ENCODE measurements at regions not wholly inside any gene's neighbourhood (a gene's known extent, or its start where the extent isn't known, plus 50 kb on each side); places are given as distances from the start of the nearest gene placed in this dataset.
"Not testable (repeated sequence)": the region's sequence is repeated elsewhere in the genome, so short reads cannot be mapped to it uniquely, and the experiment has no call there.

DNA sequence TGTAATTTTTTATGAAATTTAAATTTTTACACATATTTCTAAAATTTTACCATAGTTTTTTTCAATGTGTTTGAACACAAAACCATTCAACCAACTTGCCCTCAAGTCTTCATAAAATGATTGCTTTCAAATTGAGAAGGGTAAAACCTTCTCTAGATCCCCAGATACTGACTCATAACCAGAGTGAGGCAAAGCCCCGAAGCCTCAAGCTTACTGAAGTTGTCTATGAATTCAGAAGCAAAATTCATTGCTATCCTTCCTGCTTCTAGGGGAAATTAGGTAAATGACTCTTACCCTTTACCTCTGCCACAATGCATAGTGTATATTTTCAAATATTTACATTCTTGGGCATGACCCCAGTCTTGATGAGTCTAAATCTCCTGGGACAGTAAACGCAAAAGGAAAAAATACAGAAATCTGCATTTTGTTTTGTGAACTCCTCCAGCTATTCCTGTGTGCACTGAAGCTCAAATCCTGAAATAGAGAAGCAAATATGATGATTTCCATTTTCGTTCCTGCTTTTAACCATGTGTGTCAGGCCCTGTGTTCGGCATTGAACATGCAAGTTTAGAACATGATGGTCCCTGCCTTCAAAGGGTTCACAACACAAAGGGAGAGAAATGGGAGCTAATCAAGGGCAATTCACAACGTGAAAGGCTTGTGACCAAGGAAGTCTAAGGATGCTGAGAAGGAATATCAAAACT is 246.3 kb downstream of the SUCLG1 start:
- DNase-seq = no peak

GRCh38 chr2:84209941-84210340 is 249.1 kb downstream of the SUCLG1 start:
- DNase-seq = no peak

DNA sequence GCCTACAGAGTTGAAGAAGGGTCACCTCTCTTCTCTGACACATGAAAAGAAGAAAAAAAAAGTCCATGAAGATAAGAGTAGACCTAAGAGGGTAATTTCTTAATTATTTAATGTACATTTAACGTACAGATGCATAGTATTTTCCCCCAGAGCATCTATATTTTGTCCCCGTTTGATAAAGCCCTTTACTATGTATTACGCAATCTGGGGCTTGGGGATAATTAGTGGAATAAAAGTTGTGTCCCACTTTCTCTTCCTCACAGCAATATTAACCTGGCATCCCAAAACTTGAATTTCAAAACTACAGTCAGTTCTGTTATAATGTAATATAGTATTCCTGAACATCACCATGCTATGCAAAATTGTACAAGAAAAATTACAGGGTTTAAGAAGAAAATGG is 254.1 kb downstream of the SUCLG1 start:
- DNase-seq = no peak

DNA sequence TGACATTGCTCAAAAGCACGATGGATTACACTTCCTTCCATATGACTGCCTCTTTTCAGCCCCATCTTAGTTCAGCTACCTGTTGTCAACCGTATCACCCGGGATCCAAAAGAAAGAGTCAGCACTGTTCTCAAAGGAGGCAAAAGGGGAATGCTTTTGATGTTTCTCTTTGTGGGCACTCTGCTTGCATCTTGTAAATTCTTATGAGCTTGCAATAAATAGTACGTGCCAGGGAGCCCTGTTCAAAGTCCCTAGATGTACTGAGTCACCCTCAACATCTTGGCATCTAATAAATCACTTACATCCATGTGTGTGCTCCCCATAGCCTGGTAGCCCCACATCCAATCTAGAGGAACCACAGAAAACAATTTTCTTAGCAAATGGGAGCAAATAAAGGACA is 256.9 kb downstream of the SUCLG1 start:
- DNase-seq = no peak

- no peak for DNase-seq
These were observed 257.9 kb downstream of the SUCLG1 start for GRCh38 chr2:84201158-84201557.

DNA sequence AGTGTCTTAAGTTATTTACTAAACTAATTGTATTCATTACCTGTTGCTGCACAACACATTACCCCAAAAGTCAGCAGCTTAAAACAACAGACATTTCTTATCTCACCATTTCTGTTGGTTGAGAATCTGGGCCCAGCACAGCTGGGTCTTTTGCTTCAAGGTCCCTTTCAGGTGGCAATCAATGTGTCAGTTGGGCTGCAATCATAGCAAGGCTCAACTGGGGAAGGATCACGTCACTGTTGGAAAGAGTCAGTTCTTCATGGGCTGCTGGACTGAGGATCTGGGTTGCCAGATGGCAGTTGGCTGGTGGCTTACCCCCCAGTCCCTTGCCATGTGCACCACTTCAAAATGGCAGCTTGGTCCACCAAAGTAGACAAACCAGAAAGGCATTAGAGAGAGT is 261.2 kb downstream of the SUCLG1 start:
- DNase-seq = no peak

GRCh38 chr2:84194949-84195644 is 264.0 kb downstream of the SUCLG1 start:
- DNase-seq = no peak

DNA sequence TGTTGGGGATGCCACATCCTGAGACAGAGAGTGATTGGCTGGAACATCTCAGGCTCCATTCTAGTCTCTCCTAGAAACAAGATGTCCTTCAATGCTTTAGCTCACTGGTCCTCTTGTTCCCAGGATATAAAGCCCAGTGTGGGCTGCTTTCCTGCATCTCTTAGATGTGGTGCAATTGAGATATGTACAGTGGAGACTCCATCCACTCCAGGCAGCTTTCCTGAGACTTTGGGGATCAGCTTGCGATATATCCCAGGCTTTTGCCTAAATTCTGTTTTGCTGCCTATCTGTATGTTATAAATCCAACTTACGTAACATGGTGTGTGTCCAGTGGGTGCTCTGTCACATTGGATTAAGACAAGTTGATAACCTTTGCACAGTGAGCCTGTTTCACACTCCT is 264.9 kb downstream of the SUCLG1 start:
- no peak for DNase-seq

DNA sequence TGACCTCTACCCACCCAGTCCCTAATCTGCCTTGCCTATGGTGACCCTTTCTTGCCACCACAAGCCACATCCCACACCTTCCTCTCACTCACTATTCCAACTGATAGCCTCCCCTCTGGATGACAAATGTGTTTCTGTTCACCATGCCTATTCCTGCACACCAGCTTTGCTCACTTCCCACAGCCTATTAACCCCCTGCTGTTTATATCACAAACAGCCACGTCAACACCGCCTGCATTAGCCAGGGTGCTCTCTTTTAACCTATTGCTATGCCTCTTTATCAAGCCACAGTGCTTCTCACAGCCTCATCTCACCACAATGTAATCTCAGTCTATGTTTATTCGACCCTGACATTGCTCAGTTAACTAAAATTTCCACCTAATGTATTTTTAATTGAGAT is 271.8 kb downstream of the SUCLG1 start:
- no peak for DNase-seq

DNA sequence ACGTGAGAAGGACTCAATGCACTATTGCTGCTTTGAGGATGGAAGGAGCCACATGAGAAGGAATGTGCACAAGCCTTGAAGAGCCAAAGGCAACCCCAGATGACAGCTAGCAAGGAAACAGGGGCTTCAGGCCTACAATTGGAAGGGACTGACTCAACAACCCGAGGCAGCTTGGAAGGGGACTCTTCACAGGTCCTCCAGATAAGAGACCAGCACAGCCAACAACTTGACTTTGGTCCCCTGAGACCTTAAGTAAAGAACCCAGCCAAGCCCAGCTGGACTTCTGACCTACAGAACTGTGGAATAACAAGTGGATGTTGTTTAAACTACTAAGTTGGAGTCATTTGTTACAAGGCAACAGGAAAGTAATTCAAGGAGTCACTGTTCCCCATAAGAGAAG is 277.2 kb downstream of the SUCLG1 start:
- no peak for DNase-seq

DNA sequence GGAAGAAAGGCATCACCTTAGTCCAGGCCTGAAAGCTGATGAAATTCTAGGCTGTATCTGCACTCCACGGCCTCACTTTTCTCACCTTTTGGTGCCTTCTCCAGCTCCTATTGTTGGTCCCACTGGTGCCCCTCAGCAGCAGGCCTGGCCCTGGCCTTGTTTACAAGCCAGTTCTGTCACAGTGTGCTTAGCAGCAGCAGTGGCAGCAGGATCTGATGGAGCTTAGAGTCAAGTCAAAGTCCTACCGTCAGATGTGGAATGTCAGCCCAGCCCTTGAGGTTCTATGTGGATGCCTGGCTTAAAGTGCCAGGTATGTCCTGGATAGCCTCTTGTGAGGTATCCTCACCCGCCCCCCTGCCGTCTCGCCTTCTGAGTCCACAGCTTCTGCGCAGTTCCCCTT is 281.3 kb downstream of the SUCLG1 start:
- DNase-seq = no peak

- DNase-seq = no peak
These were observed 283.1 kb downstream of the SUCLG1 start for GRCh38 chr2:84175970-84176369.

DNA sequence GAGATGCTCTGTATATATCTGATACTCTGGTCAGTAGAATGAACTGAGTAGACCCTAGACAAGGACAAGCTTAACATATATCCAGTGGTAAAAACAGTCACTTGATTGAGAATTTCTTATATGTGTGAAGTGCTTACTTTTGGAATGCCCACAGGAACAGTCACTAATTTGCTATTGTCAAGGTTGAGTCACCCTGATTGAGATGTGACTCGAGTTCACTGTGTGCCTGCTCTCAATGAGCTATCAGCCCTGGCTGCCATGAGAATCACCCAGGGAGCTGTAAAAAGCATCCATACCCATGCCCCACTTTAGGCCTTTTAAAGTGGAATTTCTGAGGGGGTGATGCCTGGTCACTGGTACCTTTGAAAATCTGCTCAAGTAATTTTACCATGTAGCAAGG is 283.7 kb downstream of the SUCLG1 start:
- no peak for DNase-seq

GRCh38 chr2:84173041-84173440 is 286.0 kb downstream of the SUCLG1 start:
- DNase-seq = no peak

DNA sequence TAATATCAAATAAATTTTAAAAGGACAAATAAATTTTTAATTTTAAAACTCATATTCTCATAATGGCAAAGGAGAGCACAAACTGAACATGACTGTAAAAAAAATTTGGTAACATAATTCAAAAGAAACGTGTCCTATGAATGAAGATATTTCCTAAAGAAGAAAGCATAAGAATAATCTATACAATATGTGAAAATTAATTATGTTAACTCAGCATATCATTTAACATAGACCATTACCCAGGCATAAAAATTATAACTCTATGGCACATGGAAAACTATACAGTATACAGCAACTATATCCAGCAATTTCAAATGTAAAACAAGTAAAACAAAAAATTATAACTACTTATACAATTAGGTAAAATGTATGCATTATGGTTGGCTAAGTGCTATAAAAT is 288.1 kb downstream of the SUCLG1 start:
- no peak for DNase-seq

- no peak for DNase-seq
These were observed 289.2 kb downstream of the SUCLG1 start for GRCh38 chr2:84169871-84170270.

GRCh38 chr2:84168552-84168951 is 290.5 kb downstream of the SUCLG1 start:
- DNase-seq = not testable (repeated sequence)

DNA sequence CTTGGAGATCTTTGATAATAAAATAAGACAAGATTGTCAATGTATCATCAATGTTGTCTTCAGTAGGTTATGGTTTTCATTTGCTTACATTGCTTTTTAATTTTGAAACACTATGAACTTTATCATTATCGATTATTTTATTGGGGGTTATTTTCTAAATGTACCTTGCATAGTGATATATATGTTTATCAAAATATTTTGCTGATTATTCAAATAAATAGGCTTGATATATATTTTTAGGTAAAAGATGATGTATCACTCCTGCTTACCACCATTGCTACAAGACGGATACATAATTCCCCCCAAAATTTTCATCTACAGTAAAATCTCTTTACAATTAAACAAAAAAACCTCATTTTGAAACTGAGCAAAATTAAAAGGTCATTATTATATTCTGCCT is 293.8 kb downstream of the SUCLG1 start:
- DNase-seq = no peak

DNA sequence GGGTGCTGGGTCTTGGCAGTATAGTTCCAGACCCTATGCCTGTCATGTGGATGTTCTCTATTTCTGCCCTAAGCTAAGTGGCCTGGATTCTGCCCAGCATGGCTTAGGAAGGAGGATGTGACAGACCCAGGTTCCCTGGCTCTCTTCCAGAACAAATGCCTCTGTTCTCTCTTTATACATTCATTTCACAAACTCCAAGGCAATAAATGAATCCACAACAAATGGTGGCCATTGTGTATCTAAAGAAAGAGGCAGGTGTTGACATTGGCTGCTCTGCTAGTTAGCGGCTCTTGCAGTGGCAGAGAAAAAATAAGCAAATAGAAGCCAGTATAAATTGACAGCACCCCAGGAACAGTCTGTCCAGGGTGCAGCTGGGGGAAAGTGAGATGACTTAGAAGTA is 298.6 kb downstream of the SUCLG1 start:
- DNase-seq = no peak

GRCh38 chr2:84158605-84159004 is 300.5 kb downstream of the SUCLG1 start:
- DNase-seq = no peak

- DNase-seq = no peak
These were observed 306.6 kb downstream of the SUCLG1 start for GRCh38 chr2:84152462-84152861.

GRCh38 chr2:84144345-84144744 is 314.7 kb downstream of the SUCLG1 start:
- DNase-seq = no peak

GRCh38 chr2:84137034-84137433 is 322.0 kb downstream of the SUCLG1 start:
- no peak for DNase-seq

DNA sequence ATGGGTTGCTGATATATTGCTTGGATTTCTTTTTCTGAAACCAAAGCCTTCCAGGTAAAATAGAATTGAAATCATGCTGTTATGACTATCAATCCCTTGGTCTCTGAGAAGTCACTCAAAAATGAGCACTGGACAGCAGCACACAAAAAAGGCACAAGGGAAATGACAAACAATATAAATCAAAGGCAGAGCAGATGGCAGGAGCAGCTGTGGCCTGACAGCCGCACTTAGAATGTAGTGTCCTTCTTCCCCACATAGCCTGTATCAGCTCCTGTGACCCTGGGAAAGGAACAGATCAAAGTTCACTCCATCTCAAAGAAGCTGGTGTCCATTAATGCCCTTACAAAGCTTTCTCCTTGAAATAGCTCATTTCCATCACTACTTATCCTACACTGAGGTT is 326.7 kb downstream of the SUCLG1 start:
- no peak for DNase-seq

GRCh38 chr2:84131278-84131830 is 327.7 kb downstream of the SUCLG1 start:
- no peak for DNase-seq
